ENCODE measurements at regions not wholly inside any gene's neighbourhood (a gene's known extent, or its start where the extent isn't known, plus 50 kb on each side); places are given as distances from the start of the nearest gene placed in this dataset.
A peak's percentile ranks its signal among the peaks of the same experiment; 100 is the strongest.

DNA sequence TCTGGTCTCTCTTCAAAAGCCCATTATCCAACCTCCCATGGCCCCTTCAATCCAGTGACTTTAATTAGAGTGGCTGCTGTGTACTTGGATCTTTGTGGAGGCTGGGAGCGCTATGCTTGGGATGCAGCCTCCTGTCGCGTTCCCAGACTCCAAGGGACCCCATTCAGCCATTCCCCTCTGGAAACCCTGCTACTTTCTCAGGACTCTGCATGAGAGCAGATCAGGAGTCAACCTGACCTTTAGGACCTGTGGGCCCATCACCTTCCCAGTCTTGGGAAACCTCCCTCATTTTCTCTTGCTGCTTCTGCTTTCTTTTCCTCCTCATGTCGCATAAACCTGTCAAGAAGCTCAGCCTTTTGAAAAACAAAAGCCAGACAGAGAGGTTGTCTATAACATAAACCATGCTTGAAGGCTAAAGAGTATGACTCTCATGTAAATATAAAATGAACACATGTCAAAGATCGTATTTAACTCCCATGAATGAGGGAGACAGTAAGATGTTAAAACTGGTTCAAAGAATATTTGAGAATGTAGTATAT lies 143.1 kb upstream of the PELI1 start:
- no peak for DNase-seq

DNA sequence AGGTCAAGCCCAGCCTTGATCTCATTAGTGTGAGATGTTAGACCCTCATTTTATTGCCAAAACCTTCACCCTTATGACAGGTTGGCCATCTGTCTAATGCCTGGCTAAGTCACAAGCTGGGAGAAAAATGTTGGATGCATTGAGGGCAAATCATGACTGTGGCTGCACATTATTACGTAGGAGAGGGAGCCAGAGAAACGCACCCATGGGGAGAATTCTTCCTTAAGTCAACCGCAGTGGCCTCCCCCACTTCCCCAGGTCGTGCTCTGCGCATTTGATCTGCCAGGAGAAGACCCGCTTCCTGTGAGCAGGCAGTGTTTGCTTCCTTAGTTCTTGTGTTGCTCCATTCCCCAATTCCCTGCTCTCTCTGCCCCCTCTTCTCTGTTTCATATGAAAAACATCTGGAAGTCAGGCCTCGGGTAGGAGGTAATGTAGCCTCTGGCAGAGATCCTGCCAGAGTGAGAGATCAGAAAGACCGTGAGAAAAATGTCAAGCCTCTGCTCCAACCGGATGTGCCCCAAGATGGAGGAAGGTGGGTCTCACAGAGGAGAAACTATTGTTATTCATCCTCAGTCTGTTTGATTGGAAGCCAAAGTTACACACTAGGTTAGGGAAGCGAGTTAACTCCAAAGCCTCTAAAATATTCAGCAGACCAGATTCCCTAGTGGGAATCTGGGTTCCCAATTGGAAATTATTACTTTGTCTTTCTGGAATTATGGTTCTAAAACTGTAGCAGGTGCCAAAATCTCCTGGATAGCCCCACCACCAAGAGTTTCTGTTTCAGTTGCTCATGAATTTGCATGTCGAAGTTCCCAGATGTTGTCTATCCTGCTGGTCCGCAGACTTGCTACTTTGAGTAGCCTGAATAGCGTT lies 144.3 kb upstream of the PELI1 start:
- no peak for DNase-seq

DNA sequence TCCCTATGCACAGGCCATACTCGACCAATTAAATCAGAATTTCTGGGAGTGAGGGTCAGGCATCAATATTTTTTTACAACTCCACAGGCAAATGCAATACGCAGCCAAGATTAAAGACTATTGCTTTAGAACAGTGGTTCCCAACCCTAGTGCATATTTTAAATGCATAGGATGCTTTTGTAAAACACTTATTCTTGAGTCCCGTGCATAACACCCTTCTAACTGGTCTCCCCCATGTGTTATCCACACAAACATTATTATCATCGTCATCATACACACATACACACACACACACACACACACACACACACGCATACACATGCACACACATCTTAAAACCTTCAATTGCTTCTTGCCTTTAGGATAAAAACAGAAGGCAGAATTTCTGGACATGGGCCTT lies 145.0 kb upstream of the PELI1 start:
- DNase-seq: no peak

DNA sequence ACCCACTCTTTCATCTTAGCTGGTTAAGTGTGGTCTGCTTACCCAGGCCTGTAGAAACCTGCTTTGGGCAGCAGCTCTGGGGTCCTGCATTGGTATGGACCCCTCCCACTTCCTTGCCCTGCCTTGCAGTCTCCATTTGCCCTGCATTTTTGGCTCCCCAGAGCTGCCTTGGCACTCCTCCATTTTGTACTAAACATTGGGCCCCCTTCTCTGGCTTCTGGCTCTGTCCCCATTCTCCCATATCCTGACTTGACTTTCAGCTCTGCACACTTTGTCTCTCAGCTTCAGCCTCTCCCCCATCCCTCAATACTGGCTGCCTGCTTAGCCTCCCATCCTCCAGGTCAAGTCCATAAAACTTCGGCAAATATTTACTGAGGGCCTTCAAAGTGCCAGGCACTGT lies 145.5 kb upstream of the PELI1 start:
- no peak for DNase-seq

DNA sequence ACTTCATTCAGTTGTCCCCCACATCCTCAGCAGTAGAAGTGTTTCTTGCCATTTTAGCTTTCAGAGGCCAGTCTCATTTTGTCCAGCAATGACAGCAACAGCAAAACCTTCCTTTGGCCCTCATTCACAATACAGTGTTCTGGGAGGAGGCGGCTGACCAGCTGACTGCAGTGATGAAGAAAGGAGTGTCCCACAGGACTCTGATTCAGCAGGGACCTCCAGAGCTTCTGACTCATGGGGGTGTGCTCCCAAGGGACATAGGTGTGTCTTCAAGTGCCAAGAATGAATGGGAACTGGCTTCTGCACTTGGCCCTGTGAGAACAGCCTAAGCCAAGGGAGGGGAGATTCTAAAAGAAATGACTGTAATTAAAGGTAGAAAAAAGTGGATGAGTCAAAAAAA lies 147.0 kb upstream of the PELI1 start:
- DNase-seq: no peak

DNA sequence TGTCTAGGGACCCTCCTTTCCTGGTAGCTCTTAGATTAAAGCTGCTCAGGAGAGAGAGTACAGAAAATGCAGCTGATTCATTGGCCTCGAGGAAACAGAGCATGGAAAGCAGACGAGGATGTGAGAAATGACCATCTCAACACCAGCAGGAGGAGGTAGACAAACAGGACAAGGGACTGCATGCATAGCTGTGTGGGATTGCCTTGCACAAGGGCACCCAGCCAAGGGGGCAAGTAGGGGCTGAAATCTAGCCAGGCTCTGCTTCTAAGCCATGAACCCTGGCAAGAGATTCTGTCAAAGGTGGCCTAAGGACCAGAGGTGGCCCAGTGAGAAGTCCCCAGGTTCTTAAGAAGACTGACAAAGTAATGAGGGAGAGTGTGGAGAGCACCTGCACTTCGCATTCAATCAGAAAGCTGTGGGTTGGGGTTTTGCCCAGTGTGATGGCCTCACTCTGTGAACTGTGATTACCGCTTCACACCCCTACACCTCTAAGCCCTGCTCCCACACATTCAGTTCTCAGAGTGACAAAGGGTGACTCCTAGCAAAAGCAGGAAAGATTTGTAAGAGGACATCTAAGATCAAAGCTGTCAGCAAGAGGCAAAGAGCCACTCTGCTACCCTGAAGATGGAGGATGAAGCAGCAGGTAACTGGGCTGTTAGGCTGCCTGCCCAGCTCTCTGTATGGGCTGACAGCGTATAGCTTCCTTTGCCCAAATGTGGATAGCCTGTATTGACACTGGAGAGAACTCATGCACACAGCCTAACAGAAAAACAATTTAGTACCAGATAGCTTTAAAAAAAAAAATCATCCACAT lies 151.3 kb upstream of the PELI1 start:
- DNase-seq: peak; percentile 76

DNA sequence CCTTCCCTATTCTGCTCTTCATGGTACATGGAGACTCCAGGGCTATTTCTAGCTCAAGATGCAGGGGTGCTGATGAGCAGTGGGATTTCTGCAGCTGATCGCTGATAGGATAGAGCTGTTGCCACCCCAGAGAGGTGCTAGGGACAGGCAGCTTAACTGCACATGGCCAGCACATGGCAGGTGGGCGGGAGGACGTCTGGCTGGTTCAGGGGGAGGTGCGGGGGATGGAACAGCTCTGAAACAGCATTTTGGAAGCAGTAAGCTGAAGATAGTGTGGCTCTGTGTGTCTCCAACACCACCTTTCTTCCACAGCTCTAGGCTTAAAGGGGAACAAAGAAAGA lies 151.9 kb upstream of the PELI1 start:
- DNase-seq: peak; percentile 58

DNA sequence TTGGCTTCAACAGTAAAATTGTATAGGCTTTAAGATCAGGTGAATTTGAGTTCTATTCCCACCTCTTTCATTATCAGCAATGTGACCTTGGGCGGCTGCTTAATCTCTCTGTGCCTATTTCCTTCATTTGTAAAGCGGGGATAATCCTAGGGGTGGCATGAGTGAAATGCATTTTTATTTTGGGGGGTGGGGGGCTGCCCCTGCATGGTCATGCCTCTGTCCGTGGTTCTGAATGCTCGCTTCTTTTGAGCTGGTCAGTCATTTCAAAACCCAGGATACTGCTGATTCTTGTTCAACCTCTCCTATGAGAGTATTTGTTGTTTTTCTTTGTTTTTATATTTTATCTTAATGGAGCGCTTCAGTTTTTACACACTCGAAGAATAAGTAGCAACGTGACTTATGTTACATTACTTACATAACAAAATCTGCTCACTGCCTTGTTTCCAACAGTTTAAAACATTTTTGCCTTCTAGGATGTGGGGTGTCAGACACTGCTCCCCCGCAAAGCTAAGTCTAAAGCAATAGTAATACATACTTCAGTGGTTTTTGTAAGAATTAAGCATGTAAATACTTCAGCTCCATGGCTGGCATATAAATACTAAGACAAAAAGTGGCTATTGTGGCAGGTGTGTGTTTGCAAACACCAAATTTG lies 152.6 kb upstream of the PELI1 start:
- no peak for DNase-seq

DNA sequence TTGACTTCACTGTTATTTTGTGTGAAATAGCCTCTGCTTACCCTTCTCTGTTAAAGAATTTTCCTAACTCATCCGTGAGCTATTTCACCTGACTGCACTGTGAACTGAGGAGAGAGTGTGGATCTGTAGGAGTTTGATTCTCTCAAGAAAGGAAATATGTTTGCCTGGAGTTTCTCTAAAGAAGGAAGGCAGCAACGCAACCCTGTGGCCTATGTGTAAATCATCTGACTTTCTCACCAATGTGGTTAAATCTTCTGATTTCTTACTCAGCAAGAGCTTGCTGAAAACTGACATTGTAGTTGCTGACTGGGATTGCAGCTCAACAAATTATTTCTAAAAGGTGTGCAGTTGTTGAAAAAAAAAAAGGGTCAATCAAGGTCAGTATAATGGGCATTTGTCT lies 153.9 kb upstream of the PELI1 start:
- DNase-seq: no peak

DNA sequence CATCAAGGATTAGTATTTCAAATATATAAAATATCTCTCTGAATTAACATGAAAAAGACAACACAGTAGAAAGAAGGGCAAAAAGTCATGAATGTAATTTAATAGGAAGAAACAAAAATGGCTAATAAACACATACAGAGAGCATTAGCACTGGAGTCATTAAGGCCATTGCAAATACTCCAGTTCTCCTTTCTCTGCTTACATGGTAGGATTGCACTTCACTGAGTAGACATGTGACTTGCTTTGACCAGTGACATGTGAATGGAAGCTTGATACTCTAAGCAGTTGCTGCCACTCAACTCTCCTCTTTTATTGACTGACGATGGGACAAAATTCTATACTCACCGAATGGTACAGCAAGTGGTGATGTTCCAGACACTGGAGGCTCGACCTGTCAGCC lies 153.9 kb upstream of the LGALSL start:
- no peak for DNase-seq

DNA sequence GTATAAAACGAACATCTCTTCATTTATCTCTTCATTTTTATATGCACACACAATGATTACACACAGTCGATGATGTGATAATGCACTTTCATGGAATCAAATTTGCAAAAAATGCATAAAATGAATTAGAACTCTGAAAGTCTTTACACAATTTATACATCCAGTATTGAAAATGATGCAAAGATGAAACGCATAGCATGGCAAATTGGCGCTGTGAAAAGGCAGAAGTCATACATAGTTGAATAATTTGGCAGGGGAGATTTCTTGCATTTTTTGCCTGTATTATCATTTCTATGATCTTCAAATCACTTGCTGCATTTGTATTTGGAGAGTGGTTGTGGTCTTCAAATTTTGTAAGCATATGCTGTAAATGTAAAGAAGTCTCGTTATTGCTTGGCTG lies 150.7 kb upstream of the LGALSL start:
- no peak for DNase-seq

DNA sequence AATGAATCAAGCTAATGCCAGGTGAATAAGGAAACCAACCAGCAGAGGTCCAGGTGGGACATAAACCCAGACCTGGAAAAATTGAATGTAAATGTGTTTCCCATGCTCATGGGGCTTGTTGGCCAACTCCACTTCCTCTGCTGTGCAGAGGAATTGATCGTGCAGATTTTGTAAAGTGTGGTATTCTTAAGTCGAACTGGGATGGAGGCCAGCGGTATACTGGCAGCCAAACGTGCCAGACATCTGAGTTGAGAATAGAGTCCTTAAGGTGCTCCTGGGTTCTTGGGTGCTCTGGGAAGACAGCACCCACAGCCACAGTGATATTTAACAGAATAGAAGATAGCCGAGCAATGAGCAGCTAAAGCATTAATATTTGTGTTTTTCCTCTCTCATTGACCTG lies 146.5 kb upstream of the LGALSL start:
- no peak for DNase-seq

DNA sequence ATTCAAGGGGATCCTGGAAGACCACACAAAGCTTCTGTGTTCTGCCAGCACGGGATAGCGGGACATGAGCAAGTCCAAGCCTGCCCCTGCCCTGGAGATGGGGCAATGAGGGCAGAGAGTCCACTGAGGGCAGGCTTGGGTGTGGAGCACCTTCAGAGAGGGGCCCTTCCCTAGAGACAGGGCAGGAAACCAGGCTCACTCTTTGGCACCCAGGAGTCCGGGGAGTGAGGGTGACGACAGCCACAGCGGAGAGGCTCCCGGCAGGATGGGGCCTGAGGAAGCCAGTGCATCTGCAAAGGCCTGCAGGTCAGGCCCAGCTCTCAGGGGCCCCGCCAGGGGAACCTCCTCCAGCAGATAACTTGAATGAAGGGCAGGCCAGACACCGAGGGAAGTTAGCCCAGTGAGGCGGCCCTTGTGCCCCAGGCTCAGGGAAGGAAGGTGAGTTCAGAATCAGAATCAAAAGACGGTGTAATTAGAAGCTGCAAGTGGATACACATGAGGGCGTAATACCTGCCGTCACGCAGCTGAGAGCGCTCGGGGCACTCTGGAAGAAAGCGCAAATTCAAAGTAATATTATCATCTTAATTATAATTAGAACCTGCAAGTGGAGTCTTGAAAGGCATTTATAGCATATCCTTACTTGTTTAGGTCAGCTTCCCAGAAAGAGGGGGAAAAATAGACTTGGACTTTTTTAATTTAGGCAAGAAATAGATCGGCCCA lies 142.6 kb upstream of the LGALSL start:
- no peak for DNase-seq

DNA sequence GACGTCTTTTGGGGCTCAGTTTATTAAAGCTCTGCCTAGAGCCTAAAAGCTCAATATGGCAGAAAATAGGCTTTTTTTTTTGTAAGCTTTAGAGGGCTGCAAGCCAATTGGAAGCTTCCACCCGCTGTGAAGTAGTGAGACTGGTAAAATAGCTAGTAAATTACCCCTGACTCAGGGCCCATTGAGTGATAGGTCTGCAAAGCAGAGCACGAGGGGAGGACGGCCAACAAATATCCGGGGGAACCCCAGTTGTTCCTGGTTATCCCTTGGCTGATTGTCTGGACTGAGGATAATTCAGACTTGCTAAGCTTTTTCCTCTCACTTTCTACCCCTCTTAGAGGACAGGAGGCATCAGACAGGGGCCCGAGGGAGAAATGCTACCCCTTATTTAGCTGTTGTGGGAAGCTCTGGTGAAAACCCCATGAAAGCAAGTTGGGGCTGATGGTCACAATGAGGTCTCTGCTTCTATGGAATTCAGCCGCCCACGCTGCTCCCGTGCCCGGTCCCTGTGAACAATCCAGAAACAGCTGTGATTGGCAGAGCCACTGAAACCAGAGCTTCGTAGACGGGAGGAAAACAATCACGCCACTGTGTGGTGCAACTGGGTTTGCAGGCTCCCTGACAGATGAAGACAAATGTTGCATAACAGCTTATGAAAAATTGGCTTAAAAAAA lies 141.9 kb upstream of the LGALSL start:
- no peak for DNase-seq

DNA sequence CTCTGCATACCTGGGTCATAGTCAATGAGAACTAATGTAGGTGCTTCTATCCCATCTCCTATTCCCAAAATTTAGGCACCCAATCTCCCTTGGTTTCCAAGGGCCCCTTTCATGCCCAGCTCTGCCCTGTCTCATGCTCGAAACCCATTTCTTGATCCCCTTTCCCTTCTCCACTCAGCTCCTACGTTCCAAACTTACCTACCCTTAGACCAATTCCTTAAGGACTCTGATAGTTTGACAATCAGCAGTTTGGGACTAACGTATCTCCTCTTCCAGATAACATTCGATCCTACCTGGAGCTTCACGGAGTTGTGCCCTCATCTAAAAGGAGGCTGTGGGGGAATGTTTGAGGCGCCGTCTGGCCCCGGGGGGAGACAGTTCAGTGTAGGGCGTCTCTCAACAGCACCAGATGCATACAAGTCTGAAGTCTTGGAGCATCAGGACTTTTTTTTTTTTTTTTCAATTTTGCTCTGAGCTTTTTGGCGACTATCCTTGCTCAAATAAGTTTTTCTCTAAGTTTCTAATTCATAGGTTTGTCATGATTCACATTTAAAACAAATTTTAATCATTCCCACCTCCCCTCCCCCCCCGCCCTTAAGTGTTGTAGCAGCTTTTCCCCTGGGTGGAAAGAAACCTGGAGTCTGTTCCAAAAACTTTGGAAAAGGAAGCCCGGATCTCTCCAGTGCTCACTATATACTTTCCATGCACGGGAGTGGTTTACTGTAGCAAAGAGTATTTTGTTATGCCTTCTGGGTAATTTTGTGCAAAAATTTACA lies 141.2 kb upstream of the LGALSL start:
- DNase-seq: no peak

DNA sequence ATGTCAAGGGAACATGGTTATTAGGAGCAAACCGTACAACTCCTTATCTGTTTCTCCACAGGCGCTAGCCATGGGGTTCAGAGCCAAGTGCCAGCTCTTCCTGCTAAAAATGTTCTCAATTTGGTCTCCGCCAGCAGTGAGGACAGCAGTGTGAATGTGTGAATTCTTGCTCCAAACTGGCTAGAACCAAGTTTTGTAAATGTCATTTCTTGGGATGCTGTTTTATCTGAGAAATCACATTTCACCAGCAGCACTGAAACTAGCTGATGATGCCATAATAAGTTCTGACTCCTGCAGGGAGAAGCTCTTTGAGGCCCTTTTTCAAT lies 140.6 kb upstream of the LGALSL start:
- DNase-seq: no peak

DNA sequence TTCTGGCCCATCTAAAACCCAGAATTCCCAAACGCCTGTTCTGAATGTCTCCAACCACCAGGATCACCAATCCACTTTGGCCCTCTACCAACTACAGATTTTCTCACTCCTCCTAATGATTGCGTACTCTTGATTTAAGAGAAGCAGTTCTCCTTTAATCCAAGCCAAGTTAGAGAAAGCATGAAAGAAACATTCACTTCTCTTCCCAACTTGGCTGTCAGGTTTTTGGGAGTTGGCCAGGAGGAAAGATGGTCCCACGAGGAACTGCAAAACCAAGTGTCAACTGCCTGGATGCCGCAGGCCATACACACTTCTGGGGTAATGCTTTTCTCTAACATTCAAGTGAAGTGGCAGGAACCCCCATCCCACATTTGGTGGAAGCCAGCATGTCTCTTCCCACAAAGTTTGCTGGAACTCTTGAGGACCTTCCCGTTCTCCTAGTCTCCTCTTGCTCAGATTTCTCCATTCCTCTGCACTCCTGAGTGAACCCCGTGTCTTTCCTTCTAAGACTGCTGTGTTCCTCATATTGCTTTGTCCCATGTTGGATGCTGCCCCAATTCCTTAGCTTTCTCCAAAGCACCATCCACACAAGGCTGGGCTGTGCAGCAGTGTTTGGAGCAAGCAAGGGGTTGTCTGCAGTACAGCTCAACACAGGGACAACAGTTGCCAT lies 138.5 kb upstream of the LGALSL start:
- DNase-seq: no peak

DNA sequence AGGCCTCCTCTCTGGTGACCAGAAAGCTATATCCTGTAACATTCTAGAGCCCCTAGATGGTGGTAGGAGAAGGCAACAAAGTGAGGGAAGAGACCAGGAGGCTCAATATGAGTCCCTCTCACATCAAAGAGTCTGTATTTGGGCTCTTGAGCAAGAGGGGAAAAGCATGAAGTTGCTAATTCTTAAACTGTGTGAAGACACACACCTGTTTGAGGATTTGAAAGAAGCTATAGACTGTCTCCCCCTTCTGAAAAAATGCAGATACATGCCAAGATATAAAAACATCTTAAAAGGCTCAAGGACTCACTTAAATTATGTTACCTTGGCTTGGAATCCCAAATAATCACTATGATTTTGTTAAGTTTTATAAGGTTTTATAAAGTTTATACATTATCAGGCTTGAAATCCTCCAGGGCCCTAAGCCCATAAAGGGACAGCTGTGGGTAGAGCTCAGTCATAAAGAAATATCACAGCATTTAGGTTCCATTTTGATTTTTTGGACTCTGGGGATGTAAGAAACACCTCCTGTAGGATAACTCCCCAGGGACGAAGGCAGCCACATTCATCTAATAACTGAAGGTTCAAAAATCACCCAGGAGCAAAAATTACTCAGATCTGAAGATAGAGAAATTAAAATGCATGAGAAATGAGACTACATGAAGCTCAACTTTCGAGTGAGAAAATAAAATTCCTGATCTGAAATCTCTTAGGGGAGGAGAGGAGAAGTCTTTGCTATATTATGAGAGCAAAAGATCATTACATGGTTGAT lies 136.1 kb upstream of the LGALSL start:
- no peak for DNase-seq

DNA sequence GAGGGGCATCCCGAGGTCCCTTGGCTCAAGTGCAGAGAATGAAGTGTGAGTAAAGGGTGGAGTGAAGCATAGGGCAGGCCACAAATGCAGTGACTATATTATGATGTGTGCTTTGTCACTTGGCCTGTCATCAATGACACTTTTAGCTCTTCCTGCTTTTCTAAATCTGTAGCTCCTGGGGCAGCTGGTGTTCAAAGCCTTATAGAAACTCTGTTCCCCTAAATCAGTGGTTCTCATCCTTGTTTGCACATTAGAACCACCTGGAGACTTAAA lies 135.6 kb upstream of the LGALSL start:
- DNase-seq: no peak

DNA sequence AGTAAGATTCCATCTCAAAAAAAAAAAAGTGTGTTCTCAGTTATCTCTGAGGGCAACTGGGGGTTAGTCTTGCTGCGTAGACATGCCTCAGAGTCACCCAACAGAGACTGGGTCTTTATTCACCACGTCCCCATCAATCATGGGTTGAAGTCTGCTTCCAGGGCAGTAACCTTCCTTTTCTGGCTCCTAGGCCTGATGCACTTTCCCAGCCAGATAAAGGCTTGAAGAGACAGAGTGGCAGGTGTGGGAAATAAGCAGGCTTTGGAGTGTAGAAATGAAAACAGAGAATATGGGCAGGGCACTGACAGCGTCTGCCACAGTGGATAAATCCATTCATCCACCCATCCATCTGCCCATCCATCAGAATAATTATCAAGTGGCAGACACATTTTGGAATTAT lies 134.1 kb upstream of the LGALSL start:
- DNase-seq: no peak

DNA sequence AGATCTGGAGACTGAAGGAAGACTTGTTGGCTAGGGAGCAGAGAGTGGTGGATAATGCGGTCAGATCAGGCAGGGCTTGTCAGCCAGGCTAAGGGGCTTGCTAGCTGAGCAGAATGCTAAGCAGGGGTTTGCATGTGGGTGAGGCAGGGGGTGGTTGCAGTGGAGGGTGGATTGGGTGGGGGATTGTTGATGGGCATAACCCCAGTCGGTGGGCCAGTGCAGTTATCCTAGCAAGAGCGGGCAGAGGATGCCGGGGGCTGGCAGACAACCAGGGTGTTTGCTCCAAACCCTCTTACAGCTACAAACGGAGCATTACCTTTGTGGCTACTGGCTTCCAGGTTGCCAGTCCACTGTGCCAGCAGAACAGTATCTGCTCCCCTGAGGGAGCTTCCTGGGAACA lies 131.5 kb upstream of the LGALSL start:
- DNase-seq: no peak

All from activated CD4-positive, alpha-beta T cell treated with anti-CD3 and anti-CD28 coated beads for 48 hours (primary cell).